ENCODE measurements at regions not wholly inside any gene's neighbourhood (a gene's known extent, or its start where the extent isn't known, plus 50 kb on each side); places are given as distances from the start of the nearest gene placed in this dataset.

DNA sequence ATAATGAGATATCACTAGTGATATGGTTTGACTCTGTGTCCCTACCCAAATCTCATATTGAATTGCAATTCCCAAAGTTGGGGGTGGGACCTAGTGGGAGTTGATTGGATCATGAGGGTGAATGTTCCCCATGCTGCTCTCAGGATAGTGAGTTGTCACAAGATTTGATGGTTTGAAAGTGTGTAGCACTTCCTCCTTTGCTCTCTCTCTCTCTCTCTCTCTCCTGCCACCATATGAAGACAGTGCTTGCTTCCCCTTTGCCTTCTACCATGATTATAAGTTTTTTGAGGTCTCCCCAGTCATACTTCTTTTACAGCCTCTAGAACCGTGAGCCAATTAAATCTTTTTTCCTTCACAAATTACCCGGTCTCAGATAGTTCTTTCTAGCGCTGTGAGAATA, 1002.0 kb upstream of the ADGRB3 start:
- no peak for TF ChIP-seq FOXP2 (optimal IDR thresholded peaks at IDR 0.05; ENCODE audit: borderline replicate concordance, extremely low read depth, extremely low read length, insufficient read depth)
- TF ChIP-seq POLR2AphosphoS5 (IDR thresholded peaks at IDR 0.05; ENCODE audit: low read depth, low read length) = no peak
- no peak for TF ChIP-seq SIN3A (IDR thresholded peaks at IDR 0.05; ENCODE audit: borderline replicate concordance, insufficient read depth, low read length)
- no peak for TF ChIP-seq TAF1 (IDR thresholded peaks at IDR 0.05; ENCODE audit: borderline replicate concordance, insufficient read depth, low read length)
- TF ChIP-seq, protein P1, sequence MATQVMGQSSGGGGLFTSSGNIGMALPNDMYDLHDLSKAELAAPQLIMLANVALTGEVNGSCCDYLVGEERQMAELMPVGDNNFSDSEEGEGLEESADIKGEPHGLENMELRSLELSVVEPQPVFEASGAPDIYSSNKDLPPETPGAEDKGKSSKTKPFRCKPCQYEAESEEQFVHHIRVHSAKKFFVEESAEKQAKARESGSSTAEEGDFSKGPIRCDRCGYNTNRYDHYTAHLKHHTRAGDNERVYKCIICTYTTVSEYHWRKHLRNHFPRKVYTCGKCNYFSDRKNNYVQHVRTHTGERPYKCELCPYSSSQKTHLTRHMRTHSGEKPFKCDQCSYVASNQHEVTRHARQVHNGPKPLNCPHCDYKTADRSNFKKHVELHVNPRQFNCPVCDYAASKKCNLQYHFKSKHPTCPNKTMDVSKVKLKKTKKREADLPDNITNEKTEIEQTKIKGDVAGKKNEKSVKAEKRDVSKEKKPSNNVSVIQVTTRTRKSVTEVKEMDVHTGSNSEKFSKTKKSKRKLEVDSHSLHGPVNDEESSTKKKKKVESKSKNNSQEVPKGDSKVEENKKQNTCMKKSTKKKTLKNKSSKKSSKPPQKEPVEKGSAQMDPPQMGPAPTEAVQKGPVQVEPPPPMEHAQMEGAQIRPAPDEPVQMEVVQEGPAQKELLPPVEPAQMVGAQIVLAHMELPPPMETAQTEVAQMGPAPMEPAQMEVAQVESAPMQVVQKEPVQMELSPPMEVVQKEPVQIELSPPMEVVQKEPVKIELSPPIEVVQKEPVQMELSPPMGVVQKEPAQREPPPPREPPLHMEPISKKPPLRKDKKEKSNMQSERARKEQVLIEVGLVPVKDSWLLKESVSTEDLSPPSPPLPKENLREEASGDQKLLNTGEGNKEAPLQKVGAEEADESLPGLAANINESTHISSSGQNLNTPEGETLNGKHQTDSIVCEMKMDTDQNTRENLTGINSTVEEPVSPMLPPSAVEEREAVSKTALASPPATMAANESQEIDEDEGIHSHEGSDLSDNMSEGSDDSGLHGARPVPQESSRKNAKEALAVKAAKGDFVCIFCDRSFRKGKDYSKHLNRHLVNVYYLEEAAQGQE (IDR thresholded peaks at IDR 0.05; ENCODE audit: insufficient read depth in 1 of 2, low read depth in 2 of 2, low read length in 2 of 2) = no peak
